ENCODE measurements at regions not wholly inside any gene's neighbourhood (a gene's known extent, or its start where the extent isn't known, plus 50 kb on each side); places are given as distances from the start of the nearest gene placed in this dataset.

- no peaks in the 10 kb centered on the region for H3K36me3 ChIP-seq (ENCODE audit: control insufficient read depth in 2 of 2, insufficient read depth in 2 of 2, low read length in 1 of 2)
- ChIA-PET CTCF (no interaction called here), SMC1A (ENCODE audit: uncharacterized antibody, unreplicated experiment) (no interaction called here), POLR2A (no interaction called here), RAD21 (ENCODE audit: unreplicated experiment) (no interaction called here)
- H3K27ac ChIP-seq (ENCODE audit: control insufficient read depth, insufficient read depth) = no peak overlapping the region
- no peak overlapping the region for H3K4me3 ChIP-seq
- no peak overlapping the region for H3K9ac ChIP-seq (ENCODE audit: control insufficient read depth, insufficient read depth, low read length)
- FAIRE-seq (no peak), DNase-seq (ENCODE audit: low read depth, low spot score) (no peak), ATAC-seq (no peak)
- TF ChIP-seq MTA2 (IDR thresholded peaks at IDR 0.05; ENCODE audit: low read depth) = no peak
- no peak for TF ChIP-seq SMAD1 (IDR thresholded peaks at IDR 0.05; ENCODE audit: low read depth, partially characterized antibody)
- H2AFZ ChIP-seq (ENCODE audit: control insufficient read depth, low read depth, low read length) = no peak overlapping the region
- WGBS (ENCODE audit: insufficient coverage, insufficient replicate concordance, low lambda C conversion rate, missing lambda C conversion rate) = 38% methylated on average over 5 of the region's 5 CpGs
- no peaks in the 10 kb centered on the region for H3K27me3 ChIP-seq (replicated peaks in 1 of 2; ENCODE audit: control insufficient read depth in 2 of 2, insufficient read depth in 2 of 2, low read length in 1 of 2)
- H3K4me2 ChIP-seq (ENCODE audit: control insufficient read depth, insufficient read depth) = no peak overlapping the region
- in situ Hi-C loops (cut with MboI) = loop anchor here (10.0 kb wide), 1 partner anchor 57 kb away; no protein-coding TSS in a partner anchor
- H3K9me3 ChIP-seq (replicated peaks; ENCODE audit: control insufficient read depth, insufficient read depth, low read length) = no peaks in the 10 kb centered on the region; the same call in 2 of the 3 replicates
- no peaks in the 10 kb centered on the region for H3K79me2 ChIP-seq (ENCODE audit: control insufficient read depth, insufficient read depth, low read length)
- BruUV-seq (replicated peaks) = no TSS peak
- H4K20me1 ChIP-seq (ENCODE audit: control insufficient read depth, insufficient read depth) = no peaks in the 10 kb centered on the region
- intact Hi-C loops (cut with micrococcal nuclease; ENCODE audit: unreplicated experiment) = no loop called here
- H3K4me1 ChIP-seq (ENCODE audit: control insufficient read depth, insufficient read depth, low read length) = no peaks in the 10 kb centered on the region
These were observed 597.0 kb downstream of the SQOR start for GRCh38 chr15:46231786-46232185.

- H3K4me2 ChIP-seq (ENCODE audit: control insufficient read depth, insufficient read depth) = no peak overlapping the region
- H4K20me1 ChIP-seq (ENCODE audit: control insufficient read depth, insufficient read depth) = no peaks in the 10 kb centered on the region
- SMC1A ChIA-PET (ENCODE audit: uncharacterized antibody, unreplicated experiment) = no interaction called here
- POLR2A ChIA-PET = no interaction called here
- no TSS peak for BruUV-seq (replicated peaks)
- no peaks in the 10 kb centered on the region for H3K4me1 ChIP-seq (ENCODE audit: control insufficient read depth, insufficient read depth, low read length)
- no peak for DNase-seq (ENCODE audit: low read depth, low spot score)
- no peak for FAIRE-seq
- H3K79me2 ChIP-seq (ENCODE audit: control insufficient read depth, insufficient read depth, low read length) = no peaks in the 10 kb centered on the region
- WGBS (ENCODE audit: insufficient coverage, insufficient replicate concordance, low lambda C conversion rate, missing lambda C conversion rate) = 0% methylated on average over 2 of the region's 2 CpGs
- RAD21 ChIA-PET (ENCODE audit: unreplicated experiment) = no interaction called here
- H3K9ac ChIP-seq (ENCODE audit: control insufficient read depth, insufficient read depth, low read length) = no peak overlapping the region
- H2AFZ ChIP-seq (ENCODE audit: control insufficient read depth, low read depth, low read length) = no peak overlapping the region
- no peak overlapping the region for H3K27ac ChIP-seq (ENCODE audit: control insufficient read depth, insufficient read depth)
- CTCF ChIA-PET = no interaction called here
- H3K4me3 ChIP-seq = no peak overlapping the region
- no peaks in the 10 kb centered on the region; the same call in 2 of the 3 replicates for H3K9me3 ChIP-seq (replicated peaks; ENCODE audit: control insufficient read depth, insufficient read depth, low read length)
- no peaks in the 10 kb centered on the region for H3K27me3 ChIP-seq (replicated peaks in 1 of 2; ENCODE audit: control insufficient read depth in 2 of 2, insufficient read depth in 2 of 2, low read length in 1 of 2)
- ATAC-seq = no peak
- H3K36me3 ChIP-seq (ENCODE audit: control insufficient read depth in 2 of 2, insufficient read depth in 2 of 2, low read length in 1 of 2) = no peaks in the 10 kb centered on the region
- in situ Hi-C loops (cut with MboI) (loop anchor here (10.0 kb wide), 1 partner anchor 58 kb away; no protein-coding TSS in a partner anchor), intact Hi-C loops (cut with micrococcal nuclease; ENCODE audit: unreplicated experiment) (no loop called here)
- TF ChIP-seq MYB (IDR thresholded peaks at IDR 0.05; ENCODE audit: borderline replicate concordance, low read depth, low read length) = no peak
- no peak for TF ChIP-seq ZNF207 (IDR thresholded peaks at IDR 0.05; ENCODE audit: borderline replicate concordance)
- no peak for TF ChIP-seq RELB (IDR thresholded peaks at IDR 0.05; ENCODE audit: low read depth)
- no peak for TF ChIP-seq SMC3 (IDR thresholded peaks at IDR 0.05; ENCODE audit: borderline replicate concordance, low read length)
- no peak for TF ChIP-seq TCF7 (IDR thresholded peaks at IDR 0.05; ENCODE audit: borderline replicate concordance)
- TF ChIP-seq LARP7 (IDR thresholded peaks at IDR 0.05) = no peak
- no peak for TF ChIP-seq ZBTB11 (CRISPR knock-in tag; IDR thresholded peaks at IDR 0.05)
- no peak for TF ChIP-seq SMAD1 (IDR thresholded peaks at IDR 0.05; ENCODE audit: low read depth, partially characterized antibody)
- TF ChIP-seq NBN (IDR thresholded peaks at IDR 0.05) = no peak
- no peak for TF ChIP-seq EZH2 (IDR thresholded peaks at IDR 0.05; ENCODE audit: borderline replicate concordance, control insufficient read depth, low read depth, low read length)
These were observed 597.6 kb downstream of the SQOR start for GRCh38 chr15:46232471-46232870.

Data from GM12878 (cell line).